LNCAP (cell line): ENCODE measurements at regions not wholly inside any gene's neighbourhood (a gene's known extent, or its start where the extent isn't known, plus 50 kb on each side); places are given as distances from the start of the nearest gene placed in this dataset.

Source experiments
- CTCF ChIP-seq: fragments of 450-650 bp; IDR thresholded peaks from 2 replicates; pipeline ENCODE4 v1.5.1; 2017; ENCODE audit warnings: mild to moderate bottlenecking

GRCh38 chr14:98897605-98898309 lies 374.2 kb downstream of the BCL11B start:
- no peak for TF ChIP-seq CTCF

- TF ChIP-seq CTCF, result no peak
Observed at GRCh38 chr14:98899441-98899840, 372.6 kb downstream of the BCL11B start.

GRCh38 chr14:98900236-98900635 lies 371.8 kb downstream of the BCL11B start:
- no peak for TF ChIP-seq CTCF

GRCh38 chr14:98900798-98901197 lies 371.2 kb downstream of the BCL11B start:
- TF ChIP-seq CTCF, result no peak

- no peak for TF ChIP-seq CTCF
Observed at GRCh38 chr14:98901511-98902205, 370.3 kb downstream of the BCL11B start.

GRCh38 chr14:98903371-98903770 lies 368.6 kb downstream of the BCL11B start:
- no peak for TF ChIP-seq CTCF

- no peak for TF ChIP-seq CTCF
Observed at GRCh38 chr14:98904677-98905076, 367.3 kb downstream of the BCL11B start.
